ENCODE measurements at regions not wholly inside any gene's neighbourhood (a gene's known extent, or its start where the extent isn't known, plus 50 kb on each side); places are given as distances from the start of the nearest gene placed in this dataset.
"Not testable (repeated sequence)": the region's sequence is repeated elsewhere in the genome, so short reads cannot be mapped to it uniquely, and the experiment has no call there.

- no peak for DNase-seq
Measured at GRCh38 chr21:41630249-41630648, 122.3 kb upstream of the TMPRSS2 start.

GRCh38 chr21:41628256-41628655 lies 120.3 kb upstream of the TMPRSS2 start:
- DNase-seq = no peak

DNA sequence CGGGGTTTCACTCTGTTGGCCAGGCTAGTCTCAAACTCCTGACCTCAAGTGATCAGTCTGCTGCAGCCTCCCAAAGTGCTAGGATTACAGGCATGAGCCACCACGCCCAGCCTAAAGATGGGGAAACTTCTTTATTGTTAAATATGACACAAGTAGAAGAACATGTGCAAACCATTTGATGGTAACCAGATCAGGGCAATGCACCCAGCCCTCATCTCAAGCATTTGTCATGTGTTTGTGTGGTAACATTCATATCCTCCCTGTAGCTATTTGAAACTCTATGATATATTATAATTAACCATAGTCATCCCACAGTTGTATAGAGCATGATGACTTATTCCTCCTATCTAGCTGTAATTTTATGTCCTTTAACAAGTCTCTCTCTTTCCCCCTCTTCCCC lies 119.5 kb upstream of the TMPRSS2 start:
- no peak for DNase-seq

- no peak for DNase-seq
Measured at GRCh38 chr21:41626021-41626420, 118.1 kb upstream of the TMPRSS2 start.

DNA sequence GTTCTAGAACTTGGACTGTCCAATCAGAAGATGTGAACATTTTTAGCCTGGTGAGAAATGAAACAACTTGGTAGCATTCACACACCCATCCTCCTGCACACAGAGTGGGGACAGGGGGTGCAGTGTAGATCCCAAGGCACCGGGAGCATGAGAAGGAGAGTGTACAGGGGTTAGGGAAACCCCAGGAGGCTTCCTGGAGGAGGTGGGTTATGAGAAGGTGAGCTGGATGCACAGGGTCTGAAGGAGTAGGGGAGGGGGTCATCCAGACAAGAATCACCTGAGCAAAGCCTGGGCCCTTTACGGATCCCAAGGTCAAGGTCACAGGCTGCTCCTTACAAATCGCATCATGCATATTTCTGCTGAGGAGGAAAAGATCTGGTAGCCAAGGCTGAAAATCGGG lies 117.5 kb upstream of the TMPRSS2 start:
- DNase-seq = no peak

GRCh38 chr21:41624674-41625310 lies 116.8 kb upstream of the TMPRSS2 start:
- no peak for DNase-seq

- DNase-seq = no peak
Measured at GRCh38 chr21:41623945-41624344, 116.0 kb upstream of the TMPRSS2 start.

DNA sequence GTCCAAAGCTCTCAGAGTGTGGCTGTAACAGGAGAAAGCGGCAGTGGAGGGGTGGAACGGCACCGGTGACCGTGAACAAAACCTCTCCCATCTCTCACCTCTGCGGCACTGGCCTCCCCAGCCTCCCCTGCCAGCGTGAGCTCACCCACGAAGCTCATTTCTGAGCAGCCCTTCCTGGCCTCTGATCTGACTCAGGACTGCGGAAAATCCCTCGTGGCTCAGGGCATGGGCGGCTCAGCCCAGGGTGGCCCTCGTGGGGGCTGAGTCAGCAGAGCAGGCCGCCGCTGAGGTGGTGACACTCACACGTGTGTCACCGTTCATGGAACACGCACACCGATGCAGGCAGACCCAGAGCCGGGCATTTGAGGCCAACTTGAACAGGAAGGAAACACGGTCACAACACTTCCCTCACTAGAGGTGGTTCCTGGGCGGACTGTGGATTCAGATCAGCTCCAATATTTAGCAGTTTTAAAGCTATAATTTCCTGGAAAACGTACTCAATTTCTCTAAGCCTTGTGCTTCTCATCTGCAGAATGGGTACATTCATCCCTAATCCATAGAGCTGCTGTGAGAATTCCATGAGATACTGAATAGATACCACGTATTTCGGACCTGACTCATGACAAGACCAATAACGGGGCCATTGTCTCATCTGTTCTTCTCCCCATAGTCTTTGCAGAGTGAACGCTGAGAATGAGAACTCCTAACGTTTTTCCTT lies 115.0 kb upstream of the TMPRSS2 start:
- DNase-seq = no peak

DNA sequence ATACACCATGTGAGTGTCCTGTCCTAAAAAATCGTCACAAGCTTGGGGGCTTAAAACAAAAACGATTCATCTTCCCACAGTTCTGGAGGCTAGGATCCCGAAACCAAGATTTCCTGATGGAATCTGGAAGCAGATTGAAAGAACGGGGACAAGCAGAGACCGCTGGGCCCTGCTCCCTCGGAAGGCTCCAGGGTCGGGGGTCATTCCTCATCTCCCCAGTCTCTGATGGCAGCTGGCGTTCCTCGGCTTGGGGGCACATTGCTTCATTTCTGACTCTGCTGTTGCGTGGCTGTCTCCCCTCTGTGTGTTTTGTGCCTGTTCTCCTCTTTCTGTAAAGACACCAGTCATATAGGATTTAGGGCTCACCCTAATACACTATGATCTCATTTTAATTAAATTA lies 114.2 kb upstream of the TMPRSS2 start:
- DNase-seq = no peak

DNA sequence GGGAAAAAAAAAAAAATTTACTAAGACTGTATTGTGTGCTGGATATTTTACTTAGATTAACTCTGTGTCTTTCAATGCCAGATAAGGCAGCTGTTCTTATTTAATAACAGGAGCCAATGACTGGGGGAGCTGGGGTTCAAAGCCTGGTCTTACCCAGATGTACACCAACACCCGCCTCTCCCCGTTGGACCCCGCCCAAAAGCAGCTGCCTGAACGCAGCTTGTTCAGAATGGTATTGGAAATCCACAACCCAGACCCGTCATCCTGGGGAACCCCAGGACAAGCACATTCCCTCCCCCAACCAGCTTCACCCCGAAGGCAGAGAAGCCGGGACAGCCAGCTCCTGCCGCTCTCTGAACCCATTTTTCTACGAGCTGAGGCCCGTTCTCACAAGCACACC lies 113.6 kb upstream of the TMPRSS2 start:
- no peak for DNase-seq

DNA sequence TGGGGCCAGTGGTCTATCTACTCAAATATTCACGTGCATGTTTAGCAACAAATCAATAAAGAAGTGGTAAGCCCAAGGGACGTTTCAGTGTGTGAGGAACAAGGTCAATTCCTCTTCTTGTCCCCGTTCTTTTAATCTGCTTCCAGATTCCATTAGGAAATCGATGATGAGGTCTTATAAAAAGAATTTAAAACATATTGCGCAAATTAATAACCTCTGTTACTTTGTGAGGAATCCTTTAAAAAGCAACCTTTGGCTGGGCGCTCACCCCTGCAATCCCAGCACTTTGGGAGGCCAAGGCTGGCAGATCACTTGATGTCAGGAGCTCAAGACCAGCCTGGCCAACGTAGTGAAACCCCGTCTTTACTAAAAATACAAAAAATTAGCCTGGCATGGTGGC lies 113.0 kb upstream of the TMPRSS2 start:
- DNase-seq = no peak

GRCh38 chr21:41620541-41620940 lies 112.6 kb upstream of the TMPRSS2 start:
- no peak for DNase-seq

- no peak for DNase-seq
Measured at GRCh38 chr21:41616031-41616591, 108.2 kb upstream of the TMPRSS2 start.

GRCh38 chr21:41615613-41616012 lies 107.7 kb upstream of the TMPRSS2 start:
- DNase-seq = no peak

DNA sequence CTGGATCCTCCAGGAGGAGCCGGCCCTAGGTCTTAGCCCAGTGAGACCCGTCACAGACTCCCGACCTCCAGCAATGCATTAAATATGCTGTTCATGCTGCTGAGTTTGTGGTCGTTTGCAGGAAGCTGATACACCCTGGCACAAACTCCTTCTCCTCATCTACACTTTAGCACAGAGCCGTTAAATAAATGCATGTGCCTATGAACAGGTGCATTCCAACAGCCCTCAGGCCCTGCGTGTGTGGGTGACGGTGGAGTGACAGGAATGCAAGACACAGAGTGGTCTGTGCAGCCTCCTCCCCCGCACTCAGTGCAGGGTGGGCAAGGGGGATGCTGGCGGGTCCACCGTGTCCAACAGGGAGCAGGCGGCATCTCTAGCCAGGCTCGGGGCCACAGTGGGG lies 106.6 kb upstream of the TMPRSS2 start:
- no peak for DNase-seq

DNA sequence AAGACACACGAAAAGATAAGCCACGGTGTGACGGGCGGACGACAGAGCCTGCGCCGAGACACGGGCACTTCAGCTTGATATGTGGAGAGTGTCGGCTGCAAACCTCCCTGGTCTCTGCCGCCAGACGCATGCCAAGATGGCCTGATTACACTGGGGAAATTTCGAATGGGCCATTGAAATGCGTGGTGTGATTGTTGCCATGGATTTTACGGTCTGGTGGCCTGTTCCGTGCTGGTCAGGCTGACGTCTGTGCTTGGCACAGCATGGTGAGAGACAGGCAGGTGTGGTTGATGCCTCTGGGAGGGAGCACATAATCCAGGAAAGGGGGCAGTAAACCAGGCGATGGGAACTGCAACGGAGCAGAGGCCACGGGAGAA lies 105.6 kb upstream of the TMPRSS2 start:
- no peak for DNase-seq

- no peak for DNase-seq
Measured at GRCh38 chr21:41612674-41613532, 104.9 kb upstream of the TMPRSS2 start.

- no peak for DNase-seq
Measured at GRCh38 chr21:41611966-41612606, 104.1 kb upstream of the TMPRSS2 start.

DNA sequence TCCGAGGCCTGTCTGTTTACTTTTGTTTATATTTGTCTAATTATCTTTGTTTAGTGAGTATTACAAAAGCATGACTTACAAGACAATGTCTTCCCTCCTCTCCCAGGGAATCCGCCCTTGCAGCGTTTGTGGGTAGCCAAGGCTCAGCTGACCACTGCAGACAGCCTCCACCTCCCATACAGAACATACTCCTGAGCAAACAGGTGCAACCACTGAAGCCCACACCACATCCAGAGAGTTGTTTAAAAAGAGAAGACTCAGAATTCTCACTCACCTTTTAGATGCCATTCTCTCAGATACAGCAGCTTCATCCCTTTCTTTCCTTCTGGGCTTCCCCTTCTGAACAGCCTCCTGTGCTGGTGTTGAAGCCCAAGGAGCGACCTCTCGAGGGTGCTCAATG lies 103.5 kb upstream of the TMPRSS2 start:
- DNase-seq = no peak

- DNase-seq = not testable (repeated sequence)
Measured at GRCh38 chr21:41610840-41611115, 102.8 kb upstream of the TMPRSS2 start.

GRCh38 chr21:41610042-41610839 lies 102.3 kb upstream of the TMPRSS2 start:
- no peak for DNase-seq

DNA sequence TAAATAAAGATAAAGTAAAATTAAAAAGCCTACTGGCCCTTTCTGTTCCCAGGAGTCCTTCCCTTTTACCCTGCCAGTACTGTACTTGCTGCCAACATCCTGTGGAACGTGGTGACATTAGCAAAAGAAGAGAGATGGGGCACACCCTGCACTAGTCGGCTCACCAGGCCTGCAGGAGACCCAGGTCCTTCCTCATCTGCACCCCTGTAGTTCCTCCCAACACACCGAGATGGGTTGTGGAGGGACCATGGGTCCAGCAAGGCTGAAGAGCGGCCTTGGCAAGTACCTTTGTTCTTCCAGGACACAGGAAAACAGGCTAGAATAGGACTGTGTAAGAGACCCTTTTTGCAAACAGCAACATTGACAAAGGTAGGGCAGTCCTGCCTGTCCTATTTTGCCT lies 98.7 kb upstream of the TMPRSS2 start:
- DNase-seq = no peak

DNA sequence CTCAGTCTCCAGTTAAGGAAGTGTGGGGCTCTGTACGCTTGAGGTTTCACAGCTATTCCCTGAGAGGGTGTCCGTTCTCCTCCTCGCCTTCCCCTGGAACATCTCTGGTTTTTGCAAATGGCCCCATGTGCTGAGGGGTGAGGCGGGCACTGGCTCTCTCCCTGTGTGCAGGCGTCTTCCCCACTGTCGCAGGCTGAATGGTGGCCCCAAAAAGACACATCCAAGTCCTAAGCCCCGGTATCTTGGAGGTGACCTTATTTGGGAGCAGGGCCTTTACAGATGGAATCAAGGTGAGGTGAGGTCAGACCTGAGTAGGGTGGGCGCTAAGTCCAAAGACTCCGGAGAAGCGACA lies 98.0 kb upstream of the TMPRSS2 start:
- DNase-seq = no peak
